GM13976 (cell line): ENCODE measurements at regions not wholly inside any gene's neighbourhood (a gene's known extent, or its start where the extent isn't known, plus 50 kb on each side); places are given as distances from the start of the nearest gene placed in this dataset.

ENCODE experiments used
- DNase-seq: peaks from one replicate; pipeline ENCODE4 v3.0.0; 2012; ENCODE audit warnings: low spot score
- CTCF ChIP-seq: IDR thresholded peaks from 2 replicates; pipeline ENCODE4 v1.5.1; 2012; ENCODE audit warnings: borderline replicate concordance, mild to moderate bottlenecking; ENCODE audit not compliant: insufficient read depth; ENCODE audit errors: extremely low read depth, missing control alignments, control extremely low read depth
- in situ Hi-C: fragments of 300-500 bp; cut with MboI; formaldehyde crosslinking; loops from one replicate; pipeline ENCODE4 v1.12.0; 2022; ENCODE audit warnings: low sequenced_read_pairs, mixed read lengths, inconsistent platforms; ENCODE audit not compliant: unreplicated experiment

- in situ Hi-C loops: no loop called here
- no peak for DNase-seq
- no peak for TF ChIP-seq CTCF
Measured at GRCh38 chr4:28760003-28760402, 1899.4 kb downstream of the STIM2 start.

GRCh38 chr4:28772066-28772465, 1911.4 kb downstream of the STIM2 start:
- in situ Hi-C loops: no loop called here
- TF ChIP-seq CTCF: no peak
- DNase-seq: no peak

- in situ Hi-C loops: no loop called here
- TF ChIP-seq CTCF: no peak
- no peak for DNase-seq
Measured at GRCh38 chr4:28772788-28773187, 1912.1 kb downstream of the STIM2 start.

GRCh38 chr4:28774344-28774743, 1913.7 kb downstream of the STIM2 start:
- DNase-seq: no peak
- TF ChIP-seq CTCF: no peak
- in situ Hi-C loops: no loop called here

- TF ChIP-seq CTCF: no peak
- in situ Hi-C loops: no loop called here
- no peak for DNase-seq
Measured at GRCh38 chr4:28776004-28776403, 1915.4 kb downstream of the STIM2 start.

GRCh38 chr4:28784188-28784587, 1923.5 kb downstream of the STIM2 start:
- in situ Hi-C loops: no loop called here
- no peak for TF ChIP-seq CTCF
- DNase-seq: no peak

GRCh38 chr4:28787947-28788346, 1927.3 kb downstream of the STIM2 start:
- in situ Hi-C loops: no loop called here
- TF ChIP-seq CTCF: no peak
- DNase-seq: no peak
